HG03064 (cell line): ENCODE measurements at regions not wholly inside any gene's neighbourhood (a gene's known extent, or its start where the extent isn't known, plus 50 kb on each side); places are given as distances from the start of the nearest gene placed in this dataset.
A peak's percentile ranks its signal among the peaks of the same experiment; 100 is the strongest.
"Not testable (repeated sequence)": the region's sequence is repeated elsewhere in the genome, so short reads cannot be mapped to it uniquely, and the experiment has no call there.

Experiments used
- ATAC-seq: cut with Tn5 transposase; IDR thresholded peaks from one replicate; pipeline ENCODE4 v1.9.1; 2021; ENCODE audit warnings: low read depth; ENCODE audit not compliant: unreplicated experiment

GRCh38 chr4:57943682-57944081, 833.5 kb upstream of the IGFBP7 start:
- no peak for ATAC-seq

GRCh38 chr4:57937326-57937725, 827.1 kb upstream of the IGFBP7 start:
- not testable (repeated sequence) for ATAC-seq

GRCh38 chr4:57926311-57926710, 816.1 kb upstream of the IGFBP7 start:
- no peak for ATAC-seq

- no peak for ATAC-seq
Measured at GRCh38 chr4:57924951-57925350, 814.8 kb upstream of the IGFBP7 start.

- ATAC-seq = no peak
Measured at GRCh38 chr4:57916479-57916878, 806.3 kb upstream of the IGFBP7 start.

GRCh38 chr4:57911203-57911602, 801.0 kb upstream of the IGFBP7 start:
- no peak for ATAC-seq

GRCh38 chr4:57910151-57910550, 800.0 kb upstream of the IGFBP7 start:
- ATAC-seq = no peak

GRCh38 chr4:57905965-57906364, 795.8 kb upstream of the IGFBP7 start:
- no peak for ATAC-seq

GRCh38 chr4:57877047-57877458, 766.9 kb upstream of the IGFBP7 start:
- no peak for ATAC-seq

GRCh38 chr4:57875829-57876392, 765.7 kb upstream of the IGFBP7 start:
- ATAC-seq = no peak

- ATAC-seq = no peak
Measured at GRCh38 chr4:57866468-57867171, 756.4 kb upstream of the IGFBP7 start.

- ATAC-seq = peak; percentile 93
Measured at GRCh38 chr4:57865264-57865663, 755.1 kb upstream of the IGFBP7 start.

- ATAC-seq = peak; percentile 62
Measured at GRCh38 chr4:57854748-57855147, 744.6 kb upstream of the IGFBP7 start.

- no peak for ATAC-seq
Measured at GRCh38 chr4:57850141-57850540, 740.0 kb upstream of the IGFBP7 start.

GRCh38 chr4:57832083-57832482, 721.9 kb upstream of the IGFBP7 start:
- ATAC-seq = no peak

- ATAC-seq = no peak
Measured at GRCh38 chr4:57789666-57790065, 679.5 kb upstream of the IGFBP7 start.

GRCh38 chr4:57777876-57778275, 667.7 kb upstream of the IGFBP7 start:
- ATAC-seq = no peak

- ATAC-seq = no peak
Measured at GRCh38 chr4:57774681-57775080, 664.5 kb upstream of the IGFBP7 start.

- no peak for ATAC-seq
Measured at GRCh38 chr4:57774171-57774570, 664.0 kb upstream of the IGFBP7 start.

GRCh38 chr4:57766341-57766740, 656.2 kb upstream of the IGFBP7 start:
- ATAC-seq = no peak

GRCh38 chr4:57764856-57765255, 654.7 kb upstream of the IGFBP7 start:
- ATAC-seq = no peak

GRCh38 chr4:57763070-57763469, 652.9 kb upstream of the IGFBP7 start:
- no peak for ATAC-seq
